ENCODE measurements at regions not wholly inside any gene's neighbourhood (a gene's known extent, or its start where the extent isn't known, plus 50 kb on each side); places are given as distances from the start of the nearest gene placed in this dataset.

- no peak overlapping the region for H3K4me3 ChIP-seq (ENCODE audit: low read depth, low read length)
- TF ChIP-seq, protein P1, sequence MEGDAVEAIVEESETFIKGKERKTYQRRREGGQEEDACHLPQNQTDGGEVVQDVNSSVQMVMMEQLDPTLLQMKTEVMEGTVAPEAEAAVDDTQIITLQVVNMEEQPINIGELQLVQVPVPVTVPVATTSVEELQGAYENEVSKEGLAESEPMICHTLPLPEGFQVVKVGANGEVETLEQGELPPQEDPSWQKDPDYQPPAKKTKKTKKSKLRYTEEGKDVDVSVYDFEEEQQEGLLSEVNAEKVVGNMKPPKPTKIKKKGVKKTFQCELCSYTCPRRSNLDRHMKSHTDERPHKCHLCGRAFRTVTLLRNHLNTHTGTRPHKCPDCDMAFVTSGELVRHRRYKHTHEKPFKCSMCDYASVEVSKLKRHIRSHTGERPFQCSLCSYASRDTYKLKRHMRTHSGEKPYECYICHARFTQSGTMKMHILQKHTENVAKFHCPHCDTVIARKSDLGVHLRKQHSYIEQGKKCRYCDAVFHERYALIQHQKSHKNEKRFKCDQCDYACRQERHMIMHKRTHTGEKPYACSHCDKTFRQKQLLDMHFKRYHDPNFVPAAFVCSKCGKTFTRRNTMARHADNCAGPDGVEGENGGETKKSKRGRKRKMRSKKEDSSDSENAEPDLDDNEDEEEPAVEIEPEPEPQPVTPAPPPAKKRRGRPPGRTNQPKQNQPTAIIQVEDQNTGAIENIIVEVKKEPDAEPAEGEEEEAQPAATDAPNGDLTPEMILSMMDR (IDR thresholded peaks at IDR 0.05; ENCODE audit: low read depth, low read length), result no peak
Measured at GRCh38 chr6:121828146-121828886, 392.9 kb downstream of the GJA1 start.

DNA sequence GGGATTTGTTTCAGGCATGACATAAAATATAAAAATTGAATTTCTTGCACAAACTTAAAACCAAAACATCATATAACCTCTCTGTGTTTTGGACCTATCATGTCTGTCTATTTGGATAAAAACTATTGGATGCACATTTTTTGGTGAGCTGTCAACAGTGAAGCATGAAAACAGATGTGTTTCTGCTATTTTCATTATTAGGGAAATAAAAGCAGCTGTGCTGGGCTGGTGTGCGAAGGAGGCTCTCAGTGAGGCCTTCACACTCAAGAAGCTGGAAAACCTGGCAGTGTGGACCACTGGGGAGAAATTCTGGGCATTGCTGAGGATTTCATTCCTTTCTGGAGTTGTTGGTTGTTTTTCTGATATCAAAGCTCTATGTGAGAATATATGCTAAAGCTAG, 395.3 kb downstream of the GJA1 start:
- no peak overlapping the region for H3K4me3 ChIP-seq (ENCODE audit: low read depth, low read length)
- TF ChIP-seq, protein P1 (IDR thresholded peaks at IDR 0.05; ENCODE audit: low read depth, low read length), result no peak

DNA sequence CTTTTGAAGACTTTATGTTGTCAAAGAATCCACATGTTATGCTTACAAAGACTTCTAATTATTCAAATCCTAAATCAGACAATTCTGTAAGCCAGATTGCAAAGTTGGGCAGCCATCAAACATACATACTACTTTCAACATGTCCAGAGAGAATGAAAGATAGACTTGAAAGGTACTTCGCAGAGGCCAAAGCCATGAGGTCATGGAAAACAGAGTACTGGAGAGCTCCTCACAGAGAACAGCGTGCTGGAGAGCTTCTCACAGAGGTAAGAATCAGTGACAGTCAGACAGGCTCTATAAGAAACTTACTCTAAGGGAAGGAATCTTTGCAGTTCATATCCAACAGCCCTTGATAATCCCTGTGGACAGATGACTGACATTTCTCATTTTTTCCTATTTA, 400.2 kb downstream of the GJA1 start:
- TF ChIP-seq, protein P1 (IDR thresholded peaks at IDR 0.05; ENCODE audit: low read depth, low read length), result no peak

DNA sequence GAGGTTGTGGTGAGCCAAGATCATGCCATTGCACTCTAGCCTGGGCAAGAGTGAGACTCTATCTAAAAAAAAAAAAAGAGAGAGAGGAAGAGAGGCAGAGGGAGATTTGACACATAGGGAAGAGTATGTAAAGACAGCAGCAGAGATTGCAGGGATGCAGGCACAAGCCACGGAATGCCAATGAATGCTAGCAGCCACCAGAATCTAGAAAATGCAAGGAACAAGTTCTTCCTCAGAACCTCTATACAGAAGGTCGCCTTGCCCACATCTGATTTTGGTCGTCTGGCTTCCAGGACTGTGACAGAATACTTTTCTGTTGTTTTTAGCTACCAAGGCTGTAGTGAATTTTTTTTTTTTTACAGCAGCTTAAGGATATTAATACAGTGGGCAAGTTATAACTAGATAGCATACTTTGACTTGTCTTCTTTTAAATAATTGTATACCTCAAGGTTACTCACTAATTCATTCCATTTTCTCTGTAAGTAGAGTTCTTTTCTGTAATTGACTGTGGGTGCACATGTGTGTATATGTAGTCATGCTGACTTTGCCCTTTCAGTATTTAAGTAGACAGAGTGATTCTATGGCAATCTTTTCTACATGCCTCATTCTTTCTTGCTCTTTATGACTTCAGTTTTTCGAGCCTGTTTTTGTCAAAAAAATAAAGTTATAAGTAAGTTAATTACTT, 402.2 kb downstream of the GJA1 start:
- no peak overlapping the region for H3K4me3 ChIP-seq (ENCODE audit: low read depth, low read length)
- TF ChIP-seq, protein P1 (IDR thresholded peaks at IDR 0.05; ENCODE audit: low read depth, low read length), result no peak

More for the DNA sequence above, 400.2 kb downstream of the GJA1 start:
- H3K4me3 ChIP-seq (ENCODE audit: low read depth, low read length), result no peak overlapping the region

DNA sequence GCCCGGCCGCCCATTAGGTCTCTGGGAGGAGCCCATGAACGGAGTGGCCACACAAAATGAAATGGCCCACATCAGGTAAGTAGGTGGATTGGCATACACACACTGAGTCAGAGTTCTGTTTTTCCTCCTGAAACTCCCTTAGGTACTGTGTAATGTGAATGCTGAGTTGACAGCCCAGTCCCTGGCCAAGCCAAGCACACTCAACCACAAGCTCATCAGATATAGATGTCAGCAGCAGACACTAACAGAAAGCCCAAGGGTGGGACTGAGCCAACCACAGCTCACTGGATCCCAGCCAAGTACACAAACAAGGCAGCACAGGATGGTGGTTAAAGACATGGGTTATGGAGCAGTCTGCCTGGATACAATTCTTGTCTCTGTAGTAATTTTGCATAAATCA, 403.4 kb downstream of the GJA1 start:
- TF ChIP-seq, protein P1 (IDR thresholded peaks at IDR 0.05; ENCODE audit: low read depth, low read length), result no peak
- H3K4me3 ChIP-seq (ENCODE audit: low read depth, low read length), result no peak overlapping the region

DNA sequence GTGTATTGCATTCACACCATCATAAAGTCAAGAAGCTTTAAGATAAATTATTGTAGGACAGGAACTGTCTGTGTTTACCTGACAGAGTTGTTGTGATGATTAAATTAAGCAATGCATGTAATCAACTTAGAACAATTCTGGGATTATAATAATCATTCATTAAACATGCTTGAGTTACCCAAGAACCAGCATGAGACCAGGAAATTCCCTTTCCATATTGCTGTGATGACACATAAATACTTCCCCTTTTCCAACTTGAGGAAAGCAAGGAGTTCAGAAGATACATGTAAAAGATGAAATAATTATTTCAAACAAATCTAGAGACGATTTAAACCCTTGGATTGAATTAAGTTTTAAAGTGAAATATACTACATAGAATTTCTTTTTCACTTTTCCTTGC, 404.4 kb downstream of the GJA1 start:
- no peak overlapping the region for H3K4me3 ChIP-seq (ENCODE audit: low read depth, low read length)
- TF ChIP-seq, protein P1 (IDR thresholded peaks at IDR 0.05; ENCODE audit: low read depth, low read length), result no peak

GRCh38 chr6:121844898-121845297, 409.5 kb downstream of the GJA1 start:
- TF ChIP-seq, protein P1 (IDR thresholded peaks at IDR 0.05; ENCODE audit: low read depth, low read length), result no peak
- H3K4me3 ChIP-seq (ENCODE audit: low read depth, low read length), result no peak overlapping the region

Measured in WI38 (cell line).